ENCODE measurements at regions not wholly inside any gene's neighbourhood (a gene's known extent, or its start where the extent isn't known, plus 50 kb on each side); places are given as distances from the start of the nearest gene placed in this dataset.

DNA sequence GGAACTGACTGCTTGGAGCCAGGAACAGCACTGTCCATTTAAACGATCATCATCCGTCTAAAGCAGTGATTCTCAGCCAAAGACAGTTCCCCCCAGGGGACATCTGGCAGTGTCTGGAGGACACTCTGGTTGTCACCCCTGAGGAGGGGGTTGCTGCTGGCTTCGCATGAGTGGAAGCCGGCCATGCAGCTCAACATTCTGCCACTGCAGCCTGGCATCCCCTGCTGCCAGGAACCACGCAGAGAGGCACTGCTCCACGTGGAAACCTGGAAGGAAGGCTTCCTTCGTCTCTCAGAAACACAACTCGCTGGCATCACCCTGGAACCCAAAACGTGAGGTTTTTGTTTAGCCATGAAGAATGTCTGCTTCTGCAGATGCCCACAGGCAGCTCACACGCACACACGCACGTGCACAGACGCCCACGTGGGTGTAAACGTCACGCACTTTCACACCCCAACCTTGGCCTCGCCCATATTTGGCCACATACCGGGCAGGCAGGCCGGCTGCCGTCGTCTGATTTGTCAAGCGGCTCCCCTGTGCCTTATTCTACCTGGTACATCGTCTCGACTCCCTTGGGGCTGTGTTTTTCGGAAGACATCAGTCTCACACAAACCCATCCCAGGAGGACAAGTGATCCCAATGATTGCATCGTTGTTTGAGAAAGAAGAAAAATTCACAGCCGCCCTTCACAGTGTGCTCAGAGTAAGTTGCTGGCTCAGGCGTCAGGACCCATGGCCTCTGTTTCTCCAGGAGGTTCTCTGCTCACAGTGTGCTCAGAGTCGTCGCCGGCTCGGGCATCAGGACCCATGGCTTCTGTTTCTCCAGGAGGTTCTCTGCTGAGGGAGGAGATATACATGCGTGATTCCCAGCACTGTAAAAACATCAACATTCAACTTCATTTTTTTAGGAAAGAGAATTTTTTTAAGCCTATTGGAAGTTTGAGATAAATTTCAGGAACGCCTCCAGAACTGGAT is 127.2 kb upstream of the PPP2R2D start:
- Mint-ChIP-seq H3K27me3 (peaks cover 0 to 12% (median 0%) of the 10 kb centered on the region in 5 donors), H3K4me3 (no peak overlapping the region), H3K4me1 (no peaks in the 10 kb centered on the region)

DNA sequence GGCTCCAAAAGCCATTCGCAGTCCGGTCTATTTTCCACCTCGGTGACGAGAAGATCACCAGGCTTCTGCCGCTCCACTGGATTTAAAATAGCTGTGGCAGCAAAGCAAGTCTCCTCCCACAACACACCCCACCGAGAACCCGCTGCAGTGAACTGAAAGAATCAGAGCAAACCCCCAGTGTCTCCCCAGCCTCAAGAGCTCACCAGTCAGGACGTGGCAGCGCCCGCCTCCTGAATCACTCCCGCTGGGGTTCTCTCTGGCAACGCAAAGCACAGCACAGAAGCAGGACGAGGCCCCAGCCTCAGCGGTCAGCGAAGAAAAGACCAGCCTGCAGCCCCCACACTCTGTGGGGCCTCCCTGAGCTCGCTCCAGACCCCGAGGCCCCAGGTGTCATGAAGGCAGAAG is 126.1 kb upstream of the PPP2R2D start:
- peaks cover 15 to 39% (median 22%) of the 10 kb centered on the region in 11 donors for H3K9me3 Mint-ChIP-seq
- DNase-seq, result no peak
- no peak overlapping the region for H3K4me3 ChIP-seq (ENCODE audit: low read length)

More for the DNA sequence above, 127.2 kb upstream of the PPP2R2D start:
- Mint-ChIP-seq H3K27ac (no peak overlapping the region), H3K36me3 (peaks cover 0 to 15% (median 5%) of the 10 kb centered on the region in 5 donors), H3K9me3 (peaks cover 16 to 35% (median 22%) of the 10 kb centered on the region in 11 donors)
- H3K27ac ChIP-seq (ENCODE audit: low read depth, low read length), result no peak overlapping the region
- DNase-seq, result no peak
- intact Hi-C loops (cut with micrococcal nuclease), result no loop called here
- H3K36me3 ChIP-seq (ENCODE audit: control insufficient read depth in 2 of 3, insufficient read depth in 3 of 3, low read length in 3 of 3), result no peaks in the 10 kb centered on the region
- H3K4me1 ChIP-seq (ENCODE audit: control insufficient read depth in 2 of 2, insufficient read depth in 2 of 2, low read length in 2 of 2), result no peaks in the 10 kb centered on the region
- ATAC-seq, result no peak
- H3K9me3 ChIP-seq (ENCODE audit: control insufficient read depth in 2 of 3, low read length in 3 of 3), result peaks cover 0 to 31% (median 8%) of the 10 kb centered on the region in 3 experiments
- ChIA-PET POLR2A (no interaction called here), CTCF (no interaction called here)
- no peak overlapping the region for H3K4me3 ChIP-seq (ENCODE audit: low read length)
- no peaks in the 10 kb centered on the region for H3K27me3 ChIP-seq (ENCODE audit: control insufficient read depth in 2 of 2, insufficient read depth in 2 of 2, low read length in 2 of 2)

DNA sequence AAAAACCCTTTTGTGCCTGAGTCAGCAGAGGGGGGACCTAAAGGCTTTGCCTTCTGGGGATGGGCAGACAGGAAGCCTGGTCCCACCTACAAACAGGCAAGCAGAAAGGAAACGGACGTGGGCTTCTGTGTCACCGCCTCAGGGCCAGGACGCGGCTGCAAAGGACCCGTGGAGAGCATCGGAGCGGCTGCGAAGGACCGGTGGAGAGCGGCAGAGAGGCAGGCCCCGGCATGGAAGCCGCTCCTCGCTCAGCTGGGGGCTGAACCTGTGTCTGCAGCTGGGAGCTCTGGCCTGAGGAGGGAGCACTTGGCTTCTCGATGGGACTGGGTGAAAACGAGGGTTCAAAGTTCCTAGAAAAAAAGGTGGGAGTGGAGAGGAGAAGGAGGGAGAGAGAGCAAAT is 125.4 kb upstream of the PPP2R2D start:
- H3K4me1 ChIP-seq (ENCODE audit: control insufficient read depth in 2 of 2, insufficient read depth in 2 of 2, low read length in 2 of 2), result no peaks in the 10 kb centered on the region
- no peak overlapping the region for H3K27ac ChIP-seq (ENCODE audit: low read depth, low read length)
- DNase-seq (no peak), ATAC-seq (no peak)
- Mint-ChIP-seq H3K36me3 (peaks cover 0 to 18% (median 5%) of the 10 kb centered on the region in 5 donors), H3K27ac (no peak overlapping the region), H3K27me3 (peaks cover 0 to 14% (median 0%) of the 10 kb centered on the region in 5 donors), H3K4me3 (no peak overlapping the region), H3K9me3 (peaks cover 15 to 39% (median 24%) of the 10 kb centered on the region in 11 donors), H3K4me1 (peaks cover 0 to 2% (median 0%) of the 10 kb centered on the region in 7 donors)
- H3K4me3 ChIP-seq (ENCODE audit: low read length), result no peak overlapping the region
- H3K36me3 ChIP-seq (ENCODE audit: control insufficient read depth in 2 of 3, insufficient read depth in 3 of 3, low read length in 3 of 3), result no peaks in the 10 kb centered on the region
- H3K9me3 ChIP-seq (ENCODE audit: control insufficient read depth in 2 of 3, low read length in 3 of 3), result peaks cover 0 to 31% (median 8%) of the 10 kb centered on the region in 3 experiments
- intact Hi-C loops (cut with micrococcal nuclease), result no loop called here
- CTCF ChIA-PET, result no interaction called here
- POLR2A ChIA-PET, result no interaction called here
- no peaks in the 10 kb centered on the region for H3K27me3 ChIP-seq (ENCODE audit: control insufficient read depth in 2 of 2, insufficient read depth in 2 of 2, low read length in 2 of 2)

More for the DNA sequence above, 126.1 kb upstream of the PPP2R2D start:
- Histone ChIP-seq H3K27me3 (ENCODE audit: control insufficient read depth in 2 of 2, insufficient read depth in 2 of 2, low read length in 2 of 2) (no peaks in the 10 kb centered on the region), H3K36me3 (ENCODE audit: control insufficient read depth in 2 of 3, insufficient read depth in 3 of 3, low read length in 3 of 3) (no peaks in the 10 kb centered on the region), H3K4me1 (ENCODE audit: control insufficient read depth in 2 of 2, insufficient read depth in 2 of 2, low read length in 2 of 2) (no peaks in the 10 kb centered on the region), H3K9me3 (ENCODE audit: control insufficient read depth in 2 of 3, low read length in 3 of 3) (peaks cover 0 to 31% (median 8%) of the 10 kb centered on the region in 3 experiments), H3K27ac (ENCODE audit: low read depth, low read length) (no peak overlapping the region)
- ATAC-seq, result no peak
- Mint-ChIP-seq H3K4me1 (no peaks in the 10 kb centered on the region), H3K27ac (no peak overlapping the region), H3K4me3 (no peak overlapping the region), H3K36me3 (peaks cover 0 to 15% (median 5%) of the 10 kb centered on the region in 5 donors), H3K27me3 (peaks cover 0 to 13% (median 0%) of the 10 kb centered on the region in 5 donors)
- intact Hi-C loops (cut with micrococcal nuclease), result no loop called here
- ChIA-PET POLR2A (no interaction called here), CTCF (no interaction called here)

DNA sequence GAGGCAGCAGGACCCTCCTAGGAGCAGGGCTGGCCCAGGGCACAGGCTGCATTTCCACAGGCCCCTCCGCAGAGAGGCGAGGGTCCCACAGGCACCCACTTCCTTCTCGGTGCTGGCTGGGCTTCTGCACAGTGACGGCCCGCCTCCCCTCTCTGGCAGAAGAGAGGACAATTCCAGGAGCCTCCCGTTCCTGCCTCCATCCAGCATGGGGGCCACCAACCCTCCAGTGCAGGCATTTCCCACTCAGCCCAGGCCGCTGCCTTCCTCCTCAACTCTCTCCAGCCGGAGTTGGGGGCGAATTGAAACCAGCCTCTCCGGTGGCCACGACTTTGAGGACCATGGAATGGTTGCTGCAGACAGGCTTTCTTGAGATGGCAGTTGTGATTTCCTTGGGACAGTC is 125.0 kb upstream of the PPP2R2D start:
- peaks cover 15 to 42% (median 24%) of the 10 kb centered on the region in 11 donors for H3K9me3 Mint-ChIP-seq
- H3K4me3 Mint-ChIP-seq, result no peak overlapping the region
- Histone ChIP-seq H3K4me1 (ENCODE audit: control insufficient read depth in 2 of 2, insufficient read depth in 2 of 2, low read length in 2 of 2) (no peaks in the 10 kb centered on the region), H3K36me3 (ENCODE audit: control insufficient read depth in 2 of 3, insufficient read depth in 3 of 3, low read length in 3 of 3) (no peaks in the 10 kb centered on the region), H3K4me3 (ENCODE audit: low read length) (no peak overlapping the region), H3K27me3 (ENCODE audit: control insufficient read depth in 2 of 2, insufficient read depth in 2 of 2, low read length in 2 of 2) (no peaks in the 10 kb centered on the region), H3K27ac (ENCODE audit: low read depth, low read length) (no peak overlapping the region), H3K9me3 (ENCODE audit: control insufficient read depth in 2 of 3, low read length in 3 of 3) (peaks cover 0 to 31% (median 8%) of the 10 kb centered on the region in 3 experiments)
- no peak for ATAC-seq
- peaks cover 0 to 21% (median 5%) of the 10 kb centered on the region in 5 donors for H3K36me3 Mint-ChIP-seq
- no peak overlapping the region for H3K27ac Mint-ChIP-seq
- ChIA-PET CTCF (no interaction called here), POLR2A (no interaction called here)
- no peak for DNase-seq
- intact Hi-C loops (cut with micrococcal nuclease), result no loop called here
- peaks cover 0 to 18% (median 0%) of the 10 kb centered on the region in 5 donors for H3K27me3 Mint-ChIP-seq
- peaks cover 0 to 2% (median 0%) of the 10 kb centered on the region in 7 donors for H3K4me1 Mint-ChIP-seq

DNA sequence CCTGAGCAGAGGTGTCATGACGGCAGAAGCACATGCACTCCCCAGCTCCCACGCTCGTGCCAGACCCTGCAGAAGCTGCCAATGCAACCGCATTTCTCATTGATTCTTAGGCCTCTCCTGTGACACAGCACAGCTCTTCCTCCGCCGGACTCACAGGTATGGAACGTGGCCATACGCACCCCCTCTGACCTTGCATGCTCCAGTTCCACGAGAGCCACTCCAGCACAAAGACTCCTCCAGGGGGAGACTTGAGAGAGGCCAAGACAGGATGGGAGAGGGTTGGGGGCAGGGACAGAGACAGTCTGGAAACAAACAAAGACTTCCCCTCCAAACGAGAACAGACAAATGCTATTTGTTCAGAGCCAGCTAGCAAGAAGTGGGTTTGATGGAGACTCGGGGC is 124.3 kb upstream of the PPP2R2D start:
- Histone ChIP-seq H3K27me3 (ENCODE audit: control insufficient read depth in 2 of 2, insufficient read depth in 2 of 2, low read length in 2 of 2) (no peaks in the 10 kb centered on the region), H3K9me3 (ENCODE audit: control insufficient read depth in 2 of 3, low read length in 3 of 3) (peaks cover 0 to 31% (median 8%) of the 10 kb centered on the region in 3 experiments), H3K4me1 (ENCODE audit: control insufficient read depth in 2 of 2, insufficient read depth in 2 of 2, low read length in 2 of 2) (no peaks in the 10 kb centered on the region), H3K27ac (ENCODE audit: low read depth, low read length) (no peak overlapping the region), H3K36me3 (ENCODE audit: control insufficient read depth in 2 of 3, insufficient read depth in 3 of 3, low read length in 3 of 3) (no peaks in the 10 kb centered on the region), H3K4me3 (ENCODE audit: low read length) (no peak overlapping the region)
- intact Hi-C loops (cut with micrococcal nuclease), result no loop called here
- peaks cover 15 to 42% (median 24%) of the 10 kb centered on the region in 11 donors for H3K9me3 Mint-ChIP-seq
- peaks cover 0 to 20% (median 0%) of the 10 kb centered on the region in 5 donors for H3K27me3 Mint-ChIP-seq
- H3K36me3 Mint-ChIP-seq, result peaks cover 0 to 21% (median 5%) of the 10 kb centered on the region in 5 donors
- DNase-seq, result no peak
- no peak overlapping the region for H3K4me3 Mint-ChIP-seq
- ChIA-PET POLR2A (no interaction called here), CTCF (no interaction called here)
- H3K4me1 Mint-ChIP-seq, result peaks cover 0 to 2% (median 0%) of the 10 kb centered on the region in 7 donors
- H3K27ac Mint-ChIP-seq, result no peak overlapping the region
- ATAC-seq, result no peak

DNA sequence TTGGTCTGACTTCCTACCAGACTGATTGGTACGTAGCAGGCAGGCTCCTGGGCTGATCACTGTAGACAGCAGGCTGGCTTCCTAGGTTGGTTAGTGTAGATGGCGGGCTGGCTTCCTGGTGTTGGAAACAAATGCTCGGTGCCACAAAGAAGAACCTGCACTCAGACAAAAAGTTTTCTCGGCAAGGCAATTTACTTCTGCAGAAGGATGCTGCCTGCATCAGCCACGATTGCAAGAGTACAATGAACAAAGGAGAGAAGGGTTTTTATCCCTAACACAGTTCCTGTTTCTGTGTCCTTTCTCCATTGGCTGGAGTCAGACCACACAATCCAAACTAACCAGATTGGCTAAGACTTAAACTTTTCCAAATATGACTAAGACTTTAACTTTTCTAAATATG is 123.6 kb upstream of the PPP2R2D start:
- ChIA-PET CTCF (no interaction called here), POLR2A (no interaction called here)
- no peak overlapping the region for H3K4me3 ChIP-seq (ENCODE audit: low read length)
- H3K36me3 ChIP-seq (ENCODE audit: control insufficient read depth in 2 of 3, insufficient read depth in 3 of 3, low read length in 3 of 3), result no peaks in the 10 kb centered on the region
- peaks cover 0 to 21% (median 5%) of the 10 kb centered on the region in 5 donors for H3K36me3 Mint-ChIP-seq
- intact Hi-C loops (cut with micrococcal nuclease), result no loop called here
- no peak overlapping the region for H3K27ac ChIP-seq (ENCODE audit: low read depth, low read length)
- peaks cover 0 to 2% (median 0%) of the 10 kb centered on the region in 7 donors for H3K4me1 Mint-ChIP-seq
- H3K4me3 Mint-ChIP-seq, result no peak overlapping the region
- no peaks in the 10 kb centered on the region for H3K27me3 ChIP-seq (ENCODE audit: control insufficient read depth in 2 of 2, insufficient read depth in 2 of 2, low read length in 2 of 2)
- peaks cover 0 to 24% (median 0%) of the 10 kb centered on the region in 5 donors for H3K27me3 Mint-ChIP-seq
- DNase-seq (no peak), ATAC-seq (no peak)
- peaks cover 0 to 31% (median 8%) of the 10 kb centered on the region in 3 experiments for H3K9me3 ChIP-seq (ENCODE audit: control insufficient read depth in 2 of 3, low read length in 3 of 3)
- no peak overlapping the region for H3K27ac Mint-ChIP-seq
- no peaks in the 10 kb centered on the region for H3K4me1 ChIP-seq (ENCODE audit: control insufficient read depth in 2 of 2, insufficient read depth in 2 of 2, low read length in 2 of 2)
- H3K9me3 Mint-ChIP-seq, result peaks cover 15 to 46% (median 24%) of the 10 kb centered on the region in 11 donors
